HCT116 (cell line): ENCODE measurements at regions not wholly inside any gene's neighbourhood (a gene's known extent, or its start where the extent isn't known, plus 50 kb on each side); places are given as distances from the start of the nearest gene placed in this dataset.

Source experiments
- ATAC-seq: fragments of 200-7000 bp; cut with Tn5 transposase; 2 replicates; pipeline ENCODE4 v1.9.1; 2020; ENCODE audit warnings: mild to moderate bottlenecking, moderate library complexity
- BruUV-seq: library from RNA; stranded (reverse); fragments of 400-500 nt; replicated peaks from 2 replicates; lab custom pipeline; 2021; lab: Mats Ljungman, UMichigan
- CTCF ChIA-PET: fragments of 300-600 bp; sonication (Branson Sonifier 250); formaldehyde crosslinking; loops from one replicate; lab custom pipeline; 2021; ENCODE audit warnings: antibody characterized with exemption; lab: Charles Lee
- POLR2A ChIA-PET: fragments of 300-600, 350-600 bp; sonication (Branson Sonifier 250); formaldehyde crosslinking; loops from one replicate; lab custom pipeline; 2021; ENCODE audit warnings: antibody characterized with exemption; lab: Charles Lee
- RAD21 ChIA-PET, 2 experiments: fragments of 300-600 bp; sonication (Branson Sonifier 250); formaldehyde crosslinking; loops; one replicate each; lab custom pipeline; 2023; ENCODE audit warnings: low total read pairs in 2 of 2; ENCODE audit not compliant: uncharacterized antibody in 2 of 2, unreplicated experiment in 2 of 2, low non-redundant PET in 1 of 2; lab: Charles Lee
- DNase-seq: peaks from one replicate; pipeline ENCODE4 v3.0.0-alpha.2; 2010; ENCODE audit warnings: low read depth, low spot score
- H2AFZ ChIP-seq: fragments of 200-600 bp; shearing (Covaris generic), sonication (generic); 2 replicates; pipeline ENCODE4 v1.6.1; 2017; ENCODE audit warnings: low read depth, mixed run types, mixed read lengths, antibody characterized with exemption, low read length; ENCODE audit not compliant: poor library complexity, severe bottlenecking
- H3K27ac ChIP-seq: 2 replicates; pipeline ENCODE4 v1.5.1; 2012; ENCODE audit warnings: low read depth, low read length
- H3K27me3 ChIP-seq: fragments of 200-600 bp; sonication (generic); 2 replicates; pipeline ENCODE4 v1.6.1; 2016; ENCODE audit warnings: mixed run types, low read length, mixed read lengths; ENCODE audit not compliant: insufficient read depth
- H3K36me3 ChIP-seq, 2 experiments: fragments of 200-500 bp in 1 of 2; fragments of 200-600 bp in 1 of 2; sonication (Bioruptor generic) in 1 of 2; sonication (generic) in 1 of 2; 2 replicates each; pipeline versions ENCODE4 v1.5.1 to v1.6.1; 2014 to 2016; ENCODE audit warnings: low read length in 2 of 2, inconsistent platforms in 1 of 2, mixed read lengths in 1 of 2, mixed run types in 1 of 2; ENCODE audit not compliant: insufficient read depth in 2 of 2, control insufficient read depth in 1 of 2
- H3K4me1 ChIP-seq, 2 experiments: fragments of 200-600 bp in 1 of 2; sonication (generic) in 1 of 2; 2 replicates each; pipeline versions ENCODE4 v1.5.1 to v1.6.1; 2012 to 2017; ENCODE audit warnings: low read length in 2 of 2, inconsistent platforms in 1 of 2, mild to moderate bottlenecking in 1 of 2, mixed read lengths in 1 of 2, mixed run types in 1 of 2, moderate library complexity in 1 of 2; ENCODE audit not compliant: insufficient read depth in 2 of 2, control insufficient read depth in 1 of 2
- H3K4me2 ChIP-seq: fragments of 200-600 bp; sonication (generic); 2 replicates; pipeline ENCODE4 v1.6.1; 2017; ENCODE audit warnings: mixed run types, low read length, mixed read lengths
- H3K4me3 ChIP-seq, 2 experiments: fragments of 200-600 bp in 1 of 2; sonication (generic) in 1 of 2; replicated peaks in 1 of 2; 2 replicates each; pipeline ENCODE4 v1.5.1; 2011 to 2016; ENCODE audit warnings: low read length in 2 of 2, control low read depth in 1 of 2, low read depth in 1 of 2, mild to moderate bottlenecking in 1 of 2, mixed read lengths in 1 of 2, mixed run types in 1 of 2
- H3K79me2 ChIP-seq: fragments of 200-600 bp; sonication (generic); 2 replicates; pipeline ENCODE4 v1.6.1; 2017; ENCODE audit warnings: mild to moderate bottlenecking, mixed run types, low read length, moderate library complexity, mixed read lengths; ENCODE audit not compliant: insufficient read depth
- H3K9ac ChIP-seq: fragments of 200-600 bp; sonication (generic); 2 replicates; pipeline ENCODE4 v1.6.1; 2016; ENCODE audit warnings: low read length, mixed read lengths
- H3K9me2 ChIP-seq: fragments of 200-600 bp; sonication (generic), shearing (Covaris generic); 2 replicates; pipeline ENCODE4 v1.6.1; 2017; ENCODE audit warnings: mixed run types, mild to moderate bottlenecking, moderate library complexity; ENCODE audit not compliant: insufficient read depth
- H3K9me3 ChIP-seq, 2 experiments: fragments of 200-500 bp in 1 of 2; fragments of 200-600 bp in 1 of 2; sonication (Bioruptor generic) in 1 of 2; sonication (generic) in 1 of 2; 2 replicates each; pipeline ENCODE4 v1.6.1; 2014 to 2017; ENCODE audit warnings: low read length in 2 of 2, mixed read lengths in 2 of 2, inconsistent platforms in 1 of 2, low read depth in 1 of 2, mild to moderate bottlenecking in 1 of 2, mixed run types in 1 of 2, moderate library complexity in 1 of 2; ENCODE audit not compliant: control insufficient read depth in 1 of 2, insufficient read depth in 1 of 2
- H4K20me1 ChIP-seq: fragments of 200-600 bp; sonication (generic), shearing (Covaris generic); 2 replicates; pipeline ENCODE4 v1.6.1; 2017; ENCODE audit warnings: mixed run types, mild to moderate bottlenecking, moderate library complexity; ENCODE audit not compliant: insufficient read depth
- CEBPB ChIP-seq: IDR thresholded peaks from 2 replicates; pipeline ENCODE4 v1.6.1; 2012; ENCODE audit warnings: low read depth
- CTCF ChIP-seq, 3 experiments: fragments of 200-600 bp in 1 of 3; sonication (generic) in 1 of 3; IDR thresholded peaks in 2 of 3; conservative IDR thresholded peaks in 1 of 3; 2 replicates each; pipeline ENCODE4 v1.5.1; 2012 to 2017; ENCODE audit warnings: low read depth in 2 of 3, low read length in 2 of 3, antibody characterized with exemption in 1 of 3, borderline replicate concordance in 1 of 3, control low read depth in 1 of 3, mild to moderate bottlenecking in 1 of 3, mixed read lengths in 1 of 3, mixed run types in 1 of 3, moderate library complexity in 1 of 3; ENCODE audit not compliant: insufficient read depth in 1 of 3
- EGR1 ChIP-seq: IDR thresholded peaks from 2 replicates; pipeline ENCODE4 v1.6.1; 2012; ENCODE audit warnings: low read depth
- EZH2 ChIP-seq: fragments of 200-600 bp; sonication (generic); IDR thresholded peaks from 2 replicates; pipeline ENCODE4 v1.6.1; 2017; ENCODE audit warnings: antibody characterized with exemption, mixed run types
- FOSL1 ChIP-seq: IDR thresholded peaks from 2 replicates; pipeline ENCODE4 v1.6.1; 2012; ENCODE audit warnings: low read depth
- JUND ChIP-seq: IDR thresholded peaks from 2 replicates; pipeline ENCODE4 v1.6.1; 2012
- POLR2AphosphoS5 ChIP-seq: IDR thresholded peaks from 2 replicates; pipeline ENCODE4 v1.6.1; 2011; ENCODE audit warnings: mild to moderate bottlenecking, low read depth, low read length, moderate library complexity
- RAD21 ChIP-seq: IDR thresholded peaks from 2 replicates; pipeline ENCODE4 v1.6.1; 2012; ENCODE audit warnings: low read depth, mild to moderate bottlenecking
- SIN3A ChIP-seq: IDR thresholded peaks from 2 replicates; pipeline ENCODE4 v1.6.1; 2012; ENCODE audit warnings: low read depth
- ZBTB33 ChIP-seq: IDR thresholded peaks from 2 replicates; pipeline ENCODE4 v1.6.1; 2011; ENCODE audit warnings: mild to moderate bottlenecking, low read length, moderate library complexity; ENCODE audit not compliant: insufficient replicate concordance; ENCODE audit errors: extremely low read depth
- ZFX ChIP-seq: fragments of 450-650 bp; IDR thresholded peaks from 2 replicates; pipeline ENCODE4 v1.6.1; 2017
- ZNF274 ChIP-seq: fragments of 200-500 bp; sonication (Bioruptor generic); IDR thresholded peaks from 2 replicates; pipeline ENCODE4 v1.6.1; 2014; ENCODE audit warnings: mild to moderate bottlenecking, low read depth, low read length, inconsistent platforms
- intact Hi-C: fragments of 100-400 bp; cut with micrococcal nuclease; formaldehyde crosslinking; loops from 2 replicates; pipeline ENCODE4 v1.10.0; 2022
- TF ChIP-seq, protein P1 (sequence below): IDR thresholded peaks from 2 replicates; pipeline ENCODE4 v1.6.1; 2012; ENCODE audit warnings: low read depth

DNA sequence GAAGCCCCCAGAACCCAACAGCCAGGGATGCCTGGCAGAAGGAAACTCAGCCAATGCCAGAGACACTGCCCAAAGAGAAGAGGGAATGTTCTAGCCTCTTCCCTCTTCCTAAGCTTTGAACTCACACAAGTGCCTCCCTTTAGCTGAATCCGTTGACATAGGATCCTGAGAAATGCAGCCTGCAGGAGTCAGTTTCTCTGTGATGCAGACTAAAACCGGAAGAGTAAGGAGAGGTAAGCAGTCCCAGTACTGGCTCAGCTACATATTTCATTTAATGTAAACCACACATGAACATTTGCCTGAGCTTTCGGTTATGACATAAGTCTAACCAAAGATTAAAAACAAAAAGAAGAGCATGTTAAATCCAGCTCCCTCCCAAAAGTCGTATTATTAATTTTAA lies 768.7 kb downstream of the TBL1XR1 start:
- ChIA-PET RAD21 (no interaction called here), POLR2A (no interaction called here), CTCF (interaction anchor here (1.0 kb wide), 1 partner anchor 471 kb away, joined by 3 read pairs; no protein-coding TSS in a partner anchor)
- no peaks in the 10 kb centered on the region for H3K9me2 ChIP-seq
- H3K9ac ChIP-seq = no peak overlapping the region
- no peaks in the 10 kb centered on the region for H3K36me3 ChIP-seq
- no peak overlapping the region for H3K4me3 ChIP-seq
- no peak for ATAC-seq
- peaks cover 9 to 11% of the 10 kb centered on the region in 2 experiments; a peak in 3 of 4 replicates for H3K4me1 ChIP-seq
- no peak for DNase-seq
- no peaks in the 10 kb centered on the region for H4K20me1 ChIP-seq
- no peaks in the 10 kb centered on the region for H3K9me3 ChIP-seq
- H2AFZ ChIP-seq = no peak overlapping the region
- no TSS peak for BruUV-seq
- H3K79me2 ChIP-seq = no peaks in the 10 kb centered on the region
- H3K4me2 ChIP-seq = no peak overlapping the region
- TF ChIP-seq ZFX = no peak
- TF ChIP-seq ZNF274 = no peak
- TF ChIP-seq EZH2 = no peak
- intact Hi-C loops = loop anchor here (10.0 kb wide), 1 partner anchor 1004 kb away; no protein-coding TSS in a partner anchor
- H3K27me3 ChIP-seq = no peaks in the 10 kb centered on the region
- H3K27ac ChIP-seq = no peak overlapping the region

GRCh38 chr3:176426371-176426770 lies 770.9 kb downstream of the TBL1XR1 start:
- POLR2A ChIA-PET = no interaction called here
- Histone ChIP-seq H4K20me1 (no peaks in the 10 kb centered on the region), H3K9me3 (no peaks in the 10 kb centered on the region), H3K27ac (no peak overlapping the region), H3K4me1 (peaks cover 9 to 11% of the 10 kb centered on the region in 2 experiments; a peak in 3 of 4 replicates), H3K79me2 (no peaks in the 10 kb centered on the region), H2AFZ (no peak overlapping the region), H3K27me3 (no peaks in the 10 kb centered on the region)
- ATAC-seq = peak; percentile 58
- peak; percentile 15 for DNase-seq
- no peak for TF ChIP-seq FOSL1
- peak; percentile 59 for TF ChIP-seq CEBPB
- TF ChIP-seq CTCF (IDR thresholded peaks at IDR 0.05 in 2 of 3, conservative IDR thresholded peaks at IDR 0.05 in 1 of 3; ENCODE audit: borderline replicate concordance in 1 of 3, insufficient read depth in 1 of 3, low read depth in 2 of 3, low read length in 2 of 3) = no peak
- no peak for TF ChIP-seq POLR2AphosphoS5
- no peak; the same call in 1 of the 2 replicates for TF ChIP-seq JUND
- TF ChIP-seq ZNF274 = no peak
- no peak for TF ChIP-seq RAD21
- TF ChIP-seq EGR1 = no peak
- 0 out of 2 replicates have a peak, but pooled peaks have one; percentile 20 for TF ChIP-seq SIN3A
- TF ChIP-seq ZBTB33 = no peak
- TF ChIP-seq, protein P1, sequence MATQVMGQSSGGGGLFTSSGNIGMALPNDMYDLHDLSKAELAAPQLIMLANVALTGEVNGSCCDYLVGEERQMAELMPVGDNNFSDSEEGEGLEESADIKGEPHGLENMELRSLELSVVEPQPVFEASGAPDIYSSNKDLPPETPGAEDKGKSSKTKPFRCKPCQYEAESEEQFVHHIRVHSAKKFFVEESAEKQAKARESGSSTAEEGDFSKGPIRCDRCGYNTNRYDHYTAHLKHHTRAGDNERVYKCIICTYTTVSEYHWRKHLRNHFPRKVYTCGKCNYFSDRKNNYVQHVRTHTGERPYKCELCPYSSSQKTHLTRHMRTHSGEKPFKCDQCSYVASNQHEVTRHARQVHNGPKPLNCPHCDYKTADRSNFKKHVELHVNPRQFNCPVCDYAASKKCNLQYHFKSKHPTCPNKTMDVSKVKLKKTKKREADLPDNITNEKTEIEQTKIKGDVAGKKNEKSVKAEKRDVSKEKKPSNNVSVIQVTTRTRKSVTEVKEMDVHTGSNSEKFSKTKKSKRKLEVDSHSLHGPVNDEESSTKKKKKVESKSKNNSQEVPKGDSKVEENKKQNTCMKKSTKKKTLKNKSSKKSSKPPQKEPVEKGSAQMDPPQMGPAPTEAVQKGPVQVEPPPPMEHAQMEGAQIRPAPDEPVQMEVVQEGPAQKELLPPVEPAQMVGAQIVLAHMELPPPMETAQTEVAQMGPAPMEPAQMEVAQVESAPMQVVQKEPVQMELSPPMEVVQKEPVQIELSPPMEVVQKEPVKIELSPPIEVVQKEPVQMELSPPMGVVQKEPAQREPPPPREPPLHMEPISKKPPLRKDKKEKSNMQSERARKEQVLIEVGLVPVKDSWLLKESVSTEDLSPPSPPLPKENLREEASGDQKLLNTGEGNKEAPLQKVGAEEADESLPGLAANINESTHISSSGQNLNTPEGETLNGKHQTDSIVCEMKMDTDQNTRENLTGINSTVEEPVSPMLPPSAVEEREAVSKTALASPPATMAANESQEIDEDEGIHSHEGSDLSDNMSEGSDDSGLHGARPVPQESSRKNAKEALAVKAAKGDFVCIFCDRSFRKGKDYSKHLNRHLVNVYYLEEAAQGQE = no peak
- TF ChIP-seq, all 23 proteins: peak for 2
- no peaks in the 10 kb centered on the region for H3K9me2 ChIP-seq
- no peak overlapping the region for H3K4me3 ChIP-seq
- no peaks in the 10 kb centered on the region for H3K36me3 ChIP-seq
- BruUV-seq = no TSS peak
- peak overlapping the region; percentile 13; the same call in 1 of the 2 replicates for H3K4me2 ChIP-seq
- RAD21 ChIA-PET = no interaction called here
- no peak overlapping the region for H3K9ac ChIP-seq
- CTCF ChIA-PET = interaction anchor here (0.8 kb wide), 1 partner anchor 469 kb away, joined by 4 read pairs; no protein-coding TSS in a partner anchor
- intact Hi-C loops = loop anchor here (10.0 kb wide), 1 partner anchor 1002 kb away; no protein-coding TSS in a partner anchor
